H1 (cell line): ENCODE measurements at regions not wholly inside any gene's neighbourhood (a gene's known extent, or its start where the extent isn't known, plus 50 kb on each side); places are given as distances from the start of the nearest gene placed in this dataset.

Source experiments
- CTCF ChIA-PET: fragments of 300-600 bp; sonication (Branson Sonifier 250); formaldehyde crosslinking; loops from one replicate; lab custom pipeline; 2021; ENCODE audit not compliant: partially characterized antibody; lab: Charles Lee
- POLR2A ChIA-PET: fragments of 300-600 bp; sonication (Branson Sonifier 250); formaldehyde crosslinking; loops from one replicate; lab custom pipeline; 2021; ENCODE audit warnings: inconsistent platforms; ENCODE audit not compliant: partially characterized antibody; lab: Charles Lee
- DNase-seq, 2 experiments: peaks; one replicate each; pipeline versions ENCODE4 v3.0.0 to v3.0.0-alpha.2; 2010 to 2022; ENCODE audit warnings: low spot score in 2 of 2, low read depth in 1 of 2, mixed read lengths in 1 of 2
- FAIRE-seq: peaks from 2 replicates; lab custom pipeline; 2011; peaks lifted over from hg19 to GRCh38; lab: Jason Lieb, UNC
- H2AFZ ChIP-seq: 2 replicates; pipeline ENCODE4 v1.8.1; 2012; ENCODE audit warnings: low read length, inconsistent platforms
- H2AK5ac ChIP-seq: 2 replicates; pipeline ENCODE4 v1.6.1; 2013; ENCODE audit warnings: low read depth, low read length
- H2BK120ac ChIP-seq: replicated peaks from 2 replicates; pipeline ENCODE3; 2013; ENCODE audit warnings: low read depth, low read length, inconsistent platforms
- H2BK12ac ChIP-seq: 2 replicates; pipeline ENCODE4 v1.6.1; 2013; ENCODE audit warnings: low read depth, low read length
- H2BK15ac ChIP-seq: 2 replicates; pipeline ENCODE4 v1.6.1; 2013; ENCODE audit warnings: low read length
- H2BK20ac ChIP-seq: 2 replicates; pipeline ENCODE4 v1.6.1; 2013; ENCODE audit warnings: low read length
- H2BK5ac ChIP-seq: 2 replicates; pipeline ENCODE4 v1.6.1; 2013; ENCODE audit warnings: low read depth, low read length
- H3K14ac ChIP-seq: 2 replicates; pipeline ENCODE4 v1.6.1; 2013; ENCODE audit warnings: inconsistent platforms; ENCODE audit not compliant: insufficient read length
- H3K18ac ChIP-seq: 2 replicates; pipeline ENCODE4 v1.6.1; 2013; ENCODE audit warnings: low read length; ENCODE audit errors: extremely low read depth
- H3K23ac ChIP-seq: 2 replicates; pipeline ENCODE4 v1.6.1; 2013; ENCODE audit warnings: inconsistent platforms; ENCODE audit not compliant: insufficient read length
- H3K23me2 ChIP-seq: 2 replicates; pipeline ENCODE4 v1.6.1; 2013; ENCODE audit warnings: low read depth, low read length
- H3K27ac ChIP-seq: 2 replicates; pipeline ENCODE4 v1.6.1; 2011; ENCODE audit warnings: low read depth, low read length, inconsistent platforms
- H3K27me3 ChIP-seq, 4 experiments: replicated peaks in 1 of 4; 1 replicate in 1 of 4; 2 replicates in 3 of 4; pipeline versions ENCODE4 v1.6.1 to v1.8.1; 2011 to 2013; ENCODE audit warnings: low read length in 3 of 4, mild to moderate bottlenecking in 3 of 4, inconsistent platforms in 2 of 4, mixed read lengths in 2 of 4, moderate library complexity in 1 of 4; ENCODE audit not compliant: control insufficient read depth in 3 of 4, insufficient read depth in 3 of 4; ENCODE audit errors: extremely low read depth in 1 of 4
- H3K36me3 ChIP-seq, 4 experiments: 2 replicates each; pipeline versions ENCODE4 v1.6.1 to v1.8.1; 2011 to 2013; ENCODE audit warnings: mild to moderate bottlenecking in 4 of 4, low read length in 3 of 4, moderate library complexity in 2 of 4, control low read depth in 1 of 4, inconsistent platforms in 1 of 4; ENCODE audit not compliant: insufficient read depth in 4 of 4, control insufficient read depth in 2 of 4
- H3K4ac ChIP-seq: replicated peaks from 2 replicates; pipeline ENCODE3; 2013; ENCODE audit warnings: low read length, low read depth, mixed read lengths, inconsistent platforms; ENCODE audit not compliant: insufficient read length
- H3K4me1 ChIP-seq, 4 experiments: replicated peaks in 1 of 4; 1 replicate in 1 of 4; 2 replicates in 3 of 4; pipeline versions ENCODE4 v1.6.1 to v1.8.1; 2011 to 2013; ENCODE audit warnings: low read length in 3 of 4, inconsistent platforms in 2 of 4, mixed read lengths in 1 of 4; ENCODE audit not compliant: insufficient read depth in 4 of 4, control insufficient read depth in 3 of 4
- H3K4me2 ChIP-seq, 2 experiments: 2 replicates each; pipeline versions ENCODE4 v1.6.1 to v1.8.1; 2011 to 2013; ENCODE audit warnings: low read depth in 2 of 2, low read length in 2 of 2, control low read depth in 1 of 2, inconsistent platforms in 1 of 2, mild to moderate bottlenecking in 1 of 2; ENCODE audit not compliant: insufficient read depth in 1 of 2
- H3K4me3 ChIP-seq, 4 experiments: fragments of 200-600, 300-600 bp in 1 of 4; sonication (generic), shearing (Covaris generic), sonication (Bioruptor Twin) in 1 of 4; 2 replicates each; pipeline versions ENCODE4 v1.5.1 to v1.8.1; 2011 to 2016; ENCODE audit warnings: low read length in 4 of 4, low read depth in 3 of 4, control low read depth in 2 of 4, inconsistent platforms in 2 of 4, mild to moderate bottlenecking in 2 of 4, mixed read lengths in 1 of 4, moderate library complexity in 1 of 4; ENCODE audit not compliant: insufficient read depth in 2 of 4; ENCODE audit errors: extremely low read depth in 1 of 4
- H3K56ac ChIP-seq: replicated peaks from 2 replicates; pipeline ENCODE3; 2013; ENCODE audit warnings: low read depth, mild to moderate bottlenecking, mixed read lengths, low read length, inconsistent platforms; ENCODE audit not compliant: insufficient read length
- H3K79me1 ChIP-seq: 2 replicates; pipeline ENCODE4 v1.6.1; 2013; ENCODE audit warnings: low read depth, low read length, control low read depth
- H3K79me2 ChIP-seq, 2 experiments: 2 replicates each; pipeline versions ENCODE4 v1.6.1 to v1.8.1; 2012 to 2013; ENCODE audit warnings: low read length in 2 of 2, mild to moderate bottlenecking in 2 of 2, inconsistent platforms in 1 of 2; ENCODE audit not compliant: insufficient read depth in 2 of 2, control insufficient read depth in 1 of 2
- H3K9ac ChIP-seq, 4 experiments: replicated peaks in 1 of 4; 1 replicate in 1 of 4; 2 replicates in 3 of 4; pipeline versions ENCODE4 v1.6.1 to v1.8.1; 2011 to 2013; ENCODE audit warnings: low read depth in 3 of 4, low read length in 3 of 4, control low read depth in 2 of 4, mild to moderate bottlenecking in 2 of 4, moderate library complexity in 2 of 4, inconsistent platforms in 1 of 4; ENCODE audit errors: extremely low read depth in 1 of 4
- H3K9me3 ChIP-seq, 2 experiments: 2 replicates each; pipeline versions ENCODE4 v1.6.1 to v1.8.1; 2012 to 2013; ENCODE audit warnings: mild to moderate bottlenecking in 2 of 2, moderate library complexity in 2 of 2, control low read depth in 1 of 2, inconsistent platforms in 1 of 2, low read depth in 1 of 2, low read length in 1 of 2, mixed read lengths in 1 of 2; ENCODE audit not compliant: insufficient read depth in 2 of 2
- H4K20me1 ChIP-seq, 2 experiments: replicated peaks in 1 of 2; 2 replicates each; pipeline versions ENCODE3 to v1.8.1; 2011 to 2013; ENCODE audit warnings: inconsistent platforms in 2 of 2, low read length in 2 of 2, mild to moderate bottlenecking in 1 of 2; ENCODE audit not compliant: insufficient read depth in 2 of 2, control insufficient read depth in 1 of 2
- H4K5ac ChIP-seq: 2 replicates; pipeline ENCODE4 v1.6.1; 2013; ENCODE audit warnings: low read length, low read depth, mixed read lengths, inconsistent platforms; ENCODE audit not compliant: insufficient read length
- H4K8ac ChIP-seq: 2 replicates; pipeline ENCODE4 v1.8.0; 2013; ENCODE audit warnings: mild to moderate bottlenecking, moderate library complexity, low read length, inconsistent platforms; ENCODE audit not compliant: insufficient read depth; ENCODE audit errors: extremely low read depth
- H4K91ac ChIP-seq: replicated peaks from 2 replicates; pipeline ENCODE3; 2013; ENCODE audit warnings: low read length, mixed read lengths, inconsistent platforms; ENCODE audit not compliant: insufficient read length
- CEBPB ChIP-seq: IDR thresholded peaks from 2 replicates; pipeline ENCODE4 v1.6.1; 2012; ENCODE audit warnings: low read depth, low read length
- WGBS, 2 experiments: shearing (Covaris generic) in 1 of 2; methylation state at CpG; one replicate each; pipeline versions ENCODE4 v1.1.6 to v1.1.7; 2013 to 2015; ENCODE audit warnings: low lambda C conversion rate in 2 of 2, mixed read lengths in 2 of 2, inconsistent platforms in 1 of 2, low coverage in 1 of 2, missing lambda C conversion rate in 1 of 2; ENCODE audit not compliant: insufficient replicate concordance in 2 of 2, insufficient coverage in 1 of 2, insufficient read length in 1 of 2; ENCODE audit errors: extremely low coverage in 1 of 2, missing lambda C conversion rate in 1 of 2; 5-methylcytosine and 5-hydroxymethylcytosine counted together

GRCh38 chrX:150051096-150051495 lies 112.8 kb upstream of the EOLA2 start:
- FAIRE-seq (no peak), DNase-seq (no peak)
- H2BK120ac ChIP-seq = no peak overlapping the region
- no peak overlapping the region for H4K8ac ChIP-seq
- no peaks in the 10 kb centered on the region for H3K79me2 ChIP-seq
- no peak overlapping the region for H2AK5ac ChIP-seq
- H3K27ac ChIP-seq = no peak overlapping the region
- no peaks in the 10 kb centered on the region for H4K20me1 ChIP-seq
- no peaks in the 10 kb centered on the region for H3K79me1 ChIP-seq
- no peaks in the 10 kb centered on the region for H3K23me2 ChIP-seq
- WGBS, 2 experiments = no CpG with 5 or more reads among the region's 2 CpGs
- no peak overlapping the region for H2BK15ac ChIP-seq
- H3K36me3 ChIP-seq = no peaks in the 10 kb centered on the region
- H3K4me1 ChIP-seq = no peaks in the 10 kb centered on the region
- H2AFZ ChIP-seq = no peak overlapping the region
- POLR2A ChIA-PET = no interaction called here
- H4K5ac ChIP-seq = no peak overlapping the region
- H3K27me3 ChIP-seq = no peaks in the 10 kb centered on the region
- H2BK5ac ChIP-seq = no peak overlapping the region
- no peak overlapping the region for H3K23ac ChIP-seq
- H2BK12ac ChIP-seq = no peak overlapping the region
- H3K4me3 ChIP-seq = no peak overlapping the region
- H3K9ac ChIP-seq = no peak overlapping the region
- H3K14ac ChIP-seq = no peak overlapping the region
- no peak overlapping the region for H3K56ac ChIP-seq
- H3K18ac ChIP-seq = no peak overlapping the region
- CTCF ChIA-PET = interaction anchor here (1.1 to 1.3 kb wide), 3 partner anchors 10 to 43 kb away, joined by 3 to 5 read pairs (median 3); no protein-coding TSS in a partner anchor
- H4K91ac ChIP-seq = no peak overlapping the region
- no peak overlapping the region for H2BK20ac ChIP-seq
- no peaks in the 10 kb centered on the region for H3K9me3 ChIP-seq
- no peak overlapping the region for H3K4ac ChIP-seq
- no peak for TF ChIP-seq CEBPB
- no peak overlapping the region for H3K4me2 ChIP-seq
